ENCODE measurements at regions not wholly inside any gene's neighbourhood (a gene's known extent, or its start where the extent isn't known, plus 50 kb on each side); places are given as distances from the start of the nearest gene placed in this dataset.

DNA sequence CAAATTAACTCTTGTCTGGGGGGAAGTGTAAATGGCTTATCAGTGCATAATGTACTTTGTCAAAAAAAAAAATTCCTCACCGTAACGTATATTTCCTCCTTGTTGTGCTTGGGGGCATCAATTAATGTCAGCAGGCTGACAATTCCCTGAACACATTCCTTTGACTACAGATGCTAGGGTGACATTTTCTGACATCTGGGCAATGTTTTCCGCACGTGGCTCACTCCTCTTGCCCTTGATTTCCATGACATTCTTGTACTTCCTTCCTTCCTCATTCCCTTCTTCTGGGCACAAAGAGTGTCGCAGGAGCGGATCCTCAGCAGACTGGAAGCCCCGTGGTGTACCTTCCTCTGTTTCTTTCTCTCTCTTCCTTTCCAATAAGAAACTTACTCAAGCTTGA, 173.7 kb downstream of the SP3 start:
- H3K4me1 ChIP-seq (ENCODE audit: control insufficient read depth, insufficient read depth, low read length, poor library complexity, severe bottlenecking) = no peaks in the 10 kb centered on the region
- no peak overlapping the region for H3K27ac ChIP-seq (ENCODE audit: low read depth, low read length, severe bottlenecking)
- no peaks in the 10 kb centered on the region for H3K36me3 ChIP-seq (ENCODE audit: control insufficient read depth, insufficient read depth, low read length)
- 52 to 60% methylated on average over 6 to 7 of the region's 7 CpGs for WGBS, 2 experiments (ENCODE audit: insufficient coverage in 2 of 2)
- no peaks in the 10 kb centered on the region for H3K9me3 ChIP-seq (ENCODE audit: control insufficient read depth, low read length)
- no peak overlapping the region for H3K4me3 ChIP-seq (ENCODE audit: extremely low read depth, insufficient read depth, low read length, poor library complexity, severe bottlenecking)

- 57 to 66% methylated on average over 2 to 5 of the region's 7 CpGs for WGBS, 2 experiments (ENCODE audit: insufficient coverage in 2 of 2)
- Histone ChIP-seq H3K27ac (ENCODE audit: low read depth, low read length, severe bottlenecking) (no peak overlapping the region), H3K4me3 (ENCODE audit: extremely low read depth, insufficient read depth, low read length, poor library complexity, severe bottlenecking) (no peak overlapping the region), H3K36me3 (ENCODE audit: control insufficient read depth, insufficient read depth, low read length) (no peaks in the 10 kb centered on the region), H3K4me1 (ENCODE audit: control insufficient read depth, insufficient read depth, low read length, poor library complexity, severe bottlenecking) (no peaks in the 10 kb centered on the region), H3K9me3 (ENCODE audit: control insufficient read depth, low read length) (no peaks in the 10 kb centered on the region)
Measured at GRCh38 chr2:173792166-173792565, 173.0 kb downstream of the SP3 start.

DNA sequence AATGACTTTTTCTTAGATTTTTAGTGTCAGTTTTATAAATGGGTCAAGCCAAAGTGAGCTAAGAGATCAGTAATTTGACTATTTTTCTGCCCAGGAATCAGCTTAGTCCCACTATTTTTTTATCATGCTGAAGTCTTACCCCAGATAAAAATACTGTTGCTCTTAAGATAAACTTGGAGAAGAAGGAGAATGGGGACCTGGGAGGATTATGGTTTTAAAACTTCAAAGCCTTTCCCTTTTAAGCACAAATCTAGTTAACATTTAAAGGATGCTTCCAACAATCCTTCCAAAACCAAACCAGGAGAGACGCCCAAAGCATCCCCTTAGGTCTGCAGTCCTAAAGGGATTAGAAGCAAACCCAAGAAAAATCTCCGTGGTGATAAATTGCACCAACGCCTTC, 172.4 kb downstream of the SP3 start:
- H3K9me3 ChIP-seq (ENCODE audit: control insufficient read depth, low read length) = no peaks in the 10 kb centered on the region
- WGBS, 2 experiments (ENCODE audit: insufficient coverage in 2 of 2) = 86% methylated on average over 1 of the region's 3 CpGs; no CpG with 5 or more reads in 1 of the 2 experiments
- no peak overlapping the region for H3K4me3 ChIP-seq (ENCODE audit: extremely low read depth, insufficient read depth, low read length, poor library complexity, severe bottlenecking)
- no peaks in the 10 kb centered on the region for H3K36me3 ChIP-seq (ENCODE audit: control insufficient read depth, insufficient read depth, low read length)
- no peak overlapping the region for H3K27ac ChIP-seq (ENCODE audit: low read depth, low read length, severe bottlenecking)
- no peaks in the 10 kb centered on the region for H3K4me1 ChIP-seq (ENCODE audit: control insufficient read depth, insufficient read depth, low read length, poor library complexity, severe bottlenecking)

- H3K9me3 ChIP-seq (ENCODE audit: control insufficient read depth, low read length) = no peaks in the 10 kb centered on the region
- WGBS, 2 experiments (ENCODE audit: insufficient coverage in 2 of 2) = 75 to 82% methylated on average over 9 of the region's 12 CpGs
- no peaks in the 10 kb centered on the region for H3K36me3 ChIP-seq (ENCODE audit: control insufficient read depth, insufficient read depth, low read length)
- no peak overlapping the region for H3K4me3 ChIP-seq (ENCODE audit: extremely low read depth, insufficient read depth, low read length, poor library complexity, severe bottlenecking)
- no peak overlapping the region for H3K27ac ChIP-seq (ENCODE audit: low read depth, low read length, severe bottlenecking)
- H3K4me1 ChIP-seq (ENCODE audit: control insufficient read depth, insufficient read depth, low read length, poor library complexity, severe bottlenecking) = no peaks in the 10 kb centered on the region
Measured at GRCh38 chr2:173793709-173794565, 171.2 kb downstream of the SP3 start.

DNA sequence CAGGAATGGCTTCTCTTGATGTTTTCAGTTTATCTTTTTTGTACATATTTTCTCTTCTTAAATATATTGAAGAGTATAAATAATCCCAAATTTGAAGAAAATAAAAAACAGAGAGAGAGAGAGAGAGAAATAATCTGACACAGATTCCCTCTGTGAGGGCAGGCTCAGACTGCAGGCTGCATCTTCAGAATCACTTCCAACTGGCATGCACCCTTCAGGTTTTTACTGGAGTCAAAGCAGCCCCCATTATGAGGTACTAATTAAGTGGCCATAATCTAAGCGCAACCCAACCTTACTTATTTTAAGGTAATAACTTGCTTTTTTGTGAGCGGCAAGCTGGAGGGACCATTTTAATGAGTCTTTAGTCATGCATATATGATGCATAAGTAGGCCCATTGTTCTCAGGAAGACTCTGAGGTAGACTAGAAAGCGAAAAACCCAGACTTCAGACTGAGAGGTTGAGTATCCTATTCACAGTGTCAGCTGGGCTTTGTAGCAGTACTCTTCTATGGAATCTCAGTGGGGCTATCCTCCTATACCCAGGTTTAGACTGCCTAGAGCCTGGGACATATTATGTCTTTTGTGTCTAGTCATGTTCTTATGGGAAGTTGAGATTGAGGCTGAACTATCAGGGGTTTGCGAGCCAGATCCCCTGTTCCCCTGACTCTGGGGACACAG, 167.4 kb downstream of the SP3 start:
- Histone ChIP-seq H3K4me1 (ENCODE audit: control insufficient read depth, insufficient read depth, low read length, poor library complexity, severe bottlenecking) (no peaks in the 10 kb centered on the region), H3K4me3 (ENCODE audit: extremely low read depth, insufficient read depth, low read length, poor library complexity, severe bottlenecking) (no peak overlapping the region), H3K36me3 (ENCODE audit: control insufficient read depth, insufficient read depth, low read length) (no peaks in the 10 kb centered on the region), H3K27ac (ENCODE audit: low read depth, low read length, severe bottlenecking) (no peak overlapping the region), H3K9me3 (ENCODE audit: control insufficient read depth, low read length) (no peaks in the 10 kb centered on the region)
- WGBS, 2 experiments (ENCODE audit: insufficient coverage in 2 of 2) = 61 to 93% methylated on average over 2 of the region's 4 CpGs

GRCh38 chr2:173802518-173802917, 162.7 kb downstream of the SP3 start:
- Histone ChIP-seq H3K9me3 (ENCODE audit: control insufficient read depth, low read length) (peaks cover 2% of the 10 kb centered on the region), H3K4me1 (ENCODE audit: control insufficient read depth, insufficient read depth, low read length, poor library complexity, severe bottlenecking) (peaks cover 4% of the 10 kb centered on the region)

DNA sequence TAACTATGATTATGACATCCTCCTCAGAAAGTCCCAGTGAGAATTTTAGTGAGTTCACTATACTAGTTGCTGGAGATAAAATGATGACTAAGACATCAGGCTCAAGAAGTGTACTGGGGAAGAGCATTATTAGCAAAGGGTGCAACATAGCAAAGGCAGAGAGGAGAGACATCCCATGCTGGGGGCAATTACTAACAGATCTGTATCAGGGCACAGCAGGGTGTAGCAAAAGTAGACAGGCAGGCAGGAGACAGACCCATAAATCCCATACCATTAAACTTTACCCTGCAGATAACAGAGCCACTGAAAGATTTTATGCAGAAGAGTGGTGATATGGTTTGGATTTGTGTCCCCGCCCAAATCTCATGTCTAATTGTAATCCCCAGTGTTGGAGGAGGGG, 161.7 kb downstream of the SP3 start:
- no peaks in the 10 kb centered on the region for H3K36me3 ChIP-seq (ENCODE audit: control insufficient read depth, insufficient read depth, low read length)
- no peak overlapping the region for H3K27ac ChIP-seq (ENCODE audit: low read depth, low read length, severe bottlenecking)
- 100% methylated on average over 1 of the region's 1 CpG; no CpG with 5 or more reads in 1 of the 2 experiments for WGBS, 2 experiments (ENCODE audit: insufficient coverage in 2 of 2)
- peaks cover 2% of the 10 kb centered on the region for H3K9me3 ChIP-seq (ENCODE audit: control insufficient read depth, low read length)
- H3K4me3 ChIP-seq (ENCODE audit: extremely low read depth, insufficient read depth, low read length, poor library complexity, severe bottlenecking) = no peak overlapping the region
- H3K4me1 ChIP-seq (ENCODE audit: control insufficient read depth, insufficient read depth, low read length, poor library complexity, severe bottlenecking) = peaks cover 4% of the 10 kb centered on the region

More at GRCh38 chr2:173802518-173802917, 162.7 kb downstream of the SP3 start:
- Histone ChIP-seq H3K27ac (ENCODE audit: low read depth, low read length, severe bottlenecking) (no peak overlapping the region), H3K36me3 (ENCODE audit: control insufficient read depth, insufficient read depth, low read length) (no peaks in the 10 kb centered on the region), H3K4me3 (ENCODE audit: extremely low read depth, insufficient read depth, low read length, poor library complexity, severe bottlenecking) (no peak overlapping the region)

DNA sequence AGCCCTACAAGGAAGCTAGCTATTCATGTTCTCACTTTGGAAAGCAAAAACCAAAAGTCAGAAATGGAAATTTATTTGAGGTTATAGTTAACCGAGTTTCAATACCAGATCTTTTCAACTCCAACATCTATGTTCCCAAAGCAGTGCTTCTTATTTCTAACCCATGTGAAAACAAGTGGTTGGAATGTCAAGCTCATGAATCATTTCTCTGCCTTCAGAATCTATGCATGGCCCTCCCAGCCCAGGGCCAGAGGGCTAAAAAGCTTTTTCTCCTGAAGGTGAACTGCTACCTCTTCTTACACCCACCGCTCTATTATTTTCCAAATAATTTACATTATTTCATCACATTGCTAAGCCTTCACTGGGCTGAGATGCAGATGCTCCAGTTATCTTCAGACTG, 158.4 kb downstream of the SP3 start:
- H3K27ac ChIP-seq (ENCODE audit: low read depth, low read length, severe bottlenecking) = no peak overlapping the region
- H3K9me3 ChIP-seq (ENCODE audit: control insufficient read depth, low read length) = peaks cover 2% of the 10 kb centered on the region
- WGBS, 2 experiments (ENCODE audit: insufficient coverage in 2 of 2) = 100% methylated on average over 1 of the region's 2 CpGs
- peaks cover 4% of the 10 kb centered on the region for H3K4me1 ChIP-seq (ENCODE audit: control insufficient read depth, insufficient read depth, low read length, poor library complexity, severe bottlenecking)
- H3K36me3 ChIP-seq (ENCODE audit: control insufficient read depth, insufficient read depth, low read length) = no peaks in the 10 kb centered on the region
- H3K4me3 ChIP-seq (ENCODE audit: extremely low read depth, insufficient read depth, low read length, poor library complexity, severe bottlenecking) = no peak overlapping the region

GRCh38 chr2:173808718-173809117, 156.5 kb downstream of the SP3 start:
- Histone ChIP-seq H3K9me3 (ENCODE audit: control insufficient read depth, low read length) (peaks cover 2% of the 10 kb centered on the region), H3K4me1 (ENCODE audit: control insufficient read depth, insufficient read depth, low read length, poor library complexity, severe bottlenecking) (peaks cover 4% of the 10 kb centered on the region), H3K27ac (ENCODE audit: low read depth, low read length, severe bottlenecking) (no peak overlapping the region), H3K36me3 (ENCODE audit: control insufficient read depth, insufficient read depth, low read length) (no peaks in the 10 kb centered on the region), H3K4me3 (ENCODE audit: extremely low read depth, insufficient read depth, low read length, poor library complexity, severe bottlenecking) (no peak overlapping the region)
- WGBS, 2 experiments (ENCODE audit: insufficient coverage in 2 of 2) = 71 to 82% methylated on average over 2 of the region's 2 CpGs

GRCh38 chr2:173812321-173812720, 152.9 kb downstream of the SP3 start:
- WGBS, 2 experiments (ENCODE audit: insufficient coverage in 2 of 2) = 100% methylated on average over 1 of the region's 1 CpG; no CpG with 5 or more reads in 1 of the 2 experiments

GRCh38 chr2:173814306-173814705, 150.9 kb downstream of the SP3 start:
- H3K4me1 ChIP-seq (ENCODE audit: control insufficient read depth, insufficient read depth, low read length, poor library complexity, severe bottlenecking) = no peaks in the 10 kb centered on the region
- H3K27ac ChIP-seq (ENCODE audit: low read depth, low read length, severe bottlenecking) = no peak overlapping the region
- no CpG with 5 or more reads among the region's 3 CpGs for WGBS, 2 experiments (ENCODE audit: insufficient coverage in 2 of 2)
- H3K9me3 ChIP-seq (ENCODE audit: control insufficient read depth, low read length) = no peaks in the 10 kb centered on the region
- H3K4me3 ChIP-seq (ENCODE audit: extremely low read depth, insufficient read depth, low read length, poor library complexity, severe bottlenecking) = no peak overlapping the region
- H3K36me3 ChIP-seq (ENCODE audit: control insufficient read depth, insufficient read depth, low read length) = no peaks in the 10 kb centered on the region

More at GRCh38 chr2:173812321-173812720, 152.9 kb downstream of the SP3 start:
- H3K9me3 ChIP-seq (ENCODE audit: control insufficient read depth, low read length) = no peaks in the 10 kb centered on the region
- no peaks in the 10 kb centered on the region for H3K36me3 ChIP-seq (ENCODE audit: control insufficient read depth, insufficient read depth, low read length)
- H3K4me3 ChIP-seq (ENCODE audit: extremely low read depth, insufficient read depth, low read length, poor library complexity, severe bottlenecking) = no peak overlapping the region
- H3K4me1 ChIP-seq (ENCODE audit: control insufficient read depth, insufficient read depth, low read length, poor library complexity, severe bottlenecking) = no peaks in the 10 kb centered on the region
- no peak overlapping the region for H3K27ac ChIP-seq (ENCODE audit: low read depth, low read length, severe bottlenecking)
